NCI-H748 treated with DMSO at 0.1 percent for 48 hours (cell line): ENCODE measurements at regions not wholly inside any gene's neighbourhood (a gene's known extent, or its start where the extent isn't known, plus 50 kb on each side); places are given as distances from the start of the nearest gene placed in this dataset.
"Not testable (repeated sequence)": the region's sequence is repeated elsewhere in the genome, so short reads cannot be mapped to it uniquely, and the experiment has no call there.

Experiments used
- DNase-seq: peaks from one replicate; lab custom pipeline; 2025; lab: John Stamatoyannopoulos, UW

DNA sequence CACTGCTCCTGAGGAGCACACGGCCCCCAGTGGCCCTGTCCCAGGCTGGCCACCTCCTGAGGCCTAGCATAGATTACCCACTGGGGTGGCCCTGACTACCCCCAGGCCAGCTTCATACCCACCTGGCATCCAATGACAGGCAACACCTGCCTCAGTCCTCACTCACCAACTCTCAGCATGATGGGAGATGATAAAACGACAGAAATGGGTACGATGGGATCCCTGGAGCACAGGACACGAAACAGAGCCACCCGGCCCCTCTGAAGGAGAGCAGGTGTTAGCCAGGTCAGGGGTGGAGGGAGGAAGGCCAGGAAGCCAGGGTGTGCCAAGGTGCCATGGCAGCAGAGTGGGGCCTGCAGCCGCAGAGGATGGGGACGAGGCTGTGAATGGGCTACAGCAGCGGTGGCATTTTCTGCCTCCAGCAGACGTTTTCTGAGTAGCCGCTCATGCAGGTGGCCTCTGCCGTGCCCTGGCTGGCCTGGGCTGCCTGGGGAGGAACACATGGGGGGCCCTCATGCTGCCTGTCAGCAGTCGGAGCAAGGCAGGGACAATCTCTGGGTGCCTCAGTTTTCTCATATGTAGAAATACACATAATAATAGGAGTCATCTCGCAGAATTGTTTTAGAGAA, 50.2 kb upstream of the FGF3 start:
- DNase-seq: no peak

DNA sequence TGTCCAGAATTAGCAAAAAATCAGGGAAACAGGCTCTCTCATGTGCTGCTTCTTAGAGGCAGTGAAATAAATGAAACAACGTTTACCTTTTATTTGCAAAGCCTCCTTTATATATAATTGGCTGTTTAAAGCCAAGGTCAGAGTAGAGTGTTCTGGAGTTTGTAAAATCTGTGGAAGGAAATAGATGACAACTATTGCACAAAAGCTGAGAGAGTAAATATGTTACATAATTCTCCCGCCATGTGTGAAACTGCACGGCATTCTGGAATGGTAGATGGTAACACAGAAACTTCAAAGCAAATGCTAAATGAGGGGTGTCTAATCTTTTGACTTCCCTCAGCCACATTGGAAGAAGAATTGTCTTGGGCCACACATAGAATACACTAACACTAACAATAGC, 51.5 kb upstream of the FGF3 start:
- DNase-seq: no peak

DNA sequence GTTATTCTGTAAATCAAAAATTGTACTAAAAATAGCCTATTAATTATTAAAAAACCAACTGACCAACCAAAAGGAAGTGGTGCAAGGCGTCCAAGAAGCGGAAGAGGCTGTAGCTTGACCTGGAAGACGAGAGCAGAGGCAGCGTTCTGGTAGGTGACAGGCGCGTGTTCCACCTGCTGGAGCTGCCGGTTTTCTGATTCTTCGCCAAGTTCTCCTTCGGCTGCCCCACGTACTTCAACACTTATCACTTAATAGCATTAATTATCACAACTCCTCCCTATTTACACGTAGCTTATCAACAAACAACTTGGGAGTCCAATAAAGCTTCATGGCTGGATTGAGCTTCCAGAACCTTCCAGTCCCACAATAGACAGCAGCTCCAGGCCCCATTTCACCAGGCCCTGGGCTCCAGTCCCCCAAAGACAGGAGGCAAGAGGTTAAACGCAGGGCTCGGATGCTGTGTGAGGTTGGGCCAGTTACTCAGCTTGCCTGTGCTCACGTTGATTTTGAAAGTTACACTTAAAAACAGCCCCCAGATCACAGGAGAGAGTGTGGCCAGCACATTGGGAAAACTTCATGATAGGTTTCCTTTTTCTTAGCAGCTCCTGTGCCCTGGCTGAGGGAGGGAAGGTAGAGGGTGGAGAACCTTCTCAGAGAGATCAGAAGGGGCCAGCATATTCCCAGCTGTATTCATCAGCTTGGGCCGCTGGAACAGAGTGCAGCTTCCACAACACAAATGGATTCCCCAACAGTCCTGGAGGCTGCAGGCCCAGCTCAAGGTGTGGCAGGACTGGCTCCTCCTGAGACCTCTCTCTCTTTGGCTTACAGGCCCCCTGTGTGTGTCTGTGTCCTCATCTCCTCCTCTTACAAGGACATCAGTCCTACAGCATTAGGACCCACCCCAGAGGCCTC, 54.2 kb upstream of the FGF3 start:
- no peak for DNase-seq

DNA sequence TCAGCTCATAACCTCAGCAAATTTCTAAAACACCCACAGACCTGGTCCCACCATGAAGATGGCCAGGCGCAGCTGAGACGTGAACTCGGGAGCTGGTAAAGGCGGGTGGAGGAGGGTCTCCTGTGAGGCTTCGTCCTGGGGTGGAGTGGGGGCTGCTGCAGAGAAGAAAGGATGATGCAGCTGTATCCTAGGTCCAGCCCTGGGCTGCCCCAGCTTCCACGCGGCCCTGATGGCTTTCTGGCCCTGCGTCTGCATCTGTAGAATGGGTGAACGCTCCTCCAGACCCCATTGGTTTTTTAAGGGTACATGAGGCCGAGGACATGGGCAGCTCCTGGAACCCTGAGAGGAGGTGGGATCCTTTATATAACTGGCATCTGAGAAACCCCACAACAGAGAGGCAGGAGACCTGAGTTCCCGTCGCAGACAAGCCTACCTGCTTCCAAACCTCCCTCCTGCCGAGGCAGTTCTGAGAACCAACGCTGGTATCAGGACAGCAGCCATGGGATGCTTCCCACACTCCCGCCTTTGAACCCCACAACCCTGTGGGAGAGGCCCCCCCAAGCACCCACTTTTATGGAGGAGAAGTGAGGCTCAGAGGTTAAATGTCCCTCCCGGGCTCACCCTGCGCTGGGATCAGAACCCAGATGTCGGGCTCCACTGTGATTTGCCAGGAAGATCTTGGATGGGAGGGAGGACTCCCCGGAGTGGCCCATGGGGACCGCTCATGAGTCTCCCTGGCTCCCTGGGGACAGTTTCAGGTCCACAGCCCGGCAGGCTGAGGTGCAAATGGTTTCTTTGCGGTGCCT, 55.2 kb upstream of the FGF3 start:
- no peak for DNase-seq

DNA sequence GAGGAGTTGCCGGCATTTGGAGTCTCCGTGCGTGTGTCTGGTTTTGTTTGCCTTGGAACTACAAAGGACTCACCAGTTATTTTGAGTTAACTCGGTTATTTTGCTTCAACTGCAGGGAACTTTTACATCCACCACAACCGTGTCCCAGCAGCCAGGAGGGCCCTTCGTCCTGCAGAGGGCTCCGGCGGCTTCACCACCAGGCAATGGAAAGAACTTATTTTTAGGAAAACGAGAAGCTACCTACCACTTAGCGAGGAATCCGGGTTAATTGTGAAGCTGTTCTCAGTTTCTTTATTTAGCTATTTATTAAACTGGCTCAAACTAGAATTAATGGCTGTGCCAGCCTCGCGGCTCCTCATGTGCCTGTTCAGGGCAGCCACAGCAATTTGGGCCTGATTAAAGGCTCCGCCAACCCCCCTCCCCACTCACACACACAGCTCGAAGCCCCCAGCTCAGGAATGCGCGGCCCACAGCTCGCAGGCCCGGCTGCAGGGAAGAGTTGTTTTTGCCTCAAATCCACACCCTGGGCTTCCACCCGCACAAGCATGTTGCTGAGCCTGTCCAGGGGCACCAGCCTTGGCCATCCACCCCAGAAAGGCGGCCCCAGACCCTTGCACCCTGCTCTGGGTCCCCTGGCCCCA, 55.9 kb upstream of the FGF3 start:
- DNase-seq: no peak

DNA sequence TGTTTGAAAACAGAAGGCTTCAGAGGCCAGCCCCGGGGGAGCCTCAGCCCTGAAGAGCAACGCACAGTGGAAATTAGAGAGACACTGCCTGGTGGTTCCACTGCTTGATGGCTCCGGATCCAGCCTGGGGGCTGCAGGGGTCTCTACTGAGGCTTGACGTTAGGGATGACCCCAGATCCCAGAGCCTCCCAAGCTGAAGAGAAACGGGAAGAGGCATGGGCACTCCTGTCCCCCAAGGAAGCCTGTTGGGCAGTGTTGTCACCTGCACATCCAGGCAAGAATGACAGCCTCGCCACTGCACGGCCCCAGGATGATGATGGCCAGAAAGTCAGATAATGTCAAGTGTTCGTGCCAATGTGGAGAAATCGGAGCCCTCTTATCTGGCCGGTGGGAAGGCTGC, 56.8 kb upstream of the FGF3 start:
- DNase-seq: no peak

DNA sequence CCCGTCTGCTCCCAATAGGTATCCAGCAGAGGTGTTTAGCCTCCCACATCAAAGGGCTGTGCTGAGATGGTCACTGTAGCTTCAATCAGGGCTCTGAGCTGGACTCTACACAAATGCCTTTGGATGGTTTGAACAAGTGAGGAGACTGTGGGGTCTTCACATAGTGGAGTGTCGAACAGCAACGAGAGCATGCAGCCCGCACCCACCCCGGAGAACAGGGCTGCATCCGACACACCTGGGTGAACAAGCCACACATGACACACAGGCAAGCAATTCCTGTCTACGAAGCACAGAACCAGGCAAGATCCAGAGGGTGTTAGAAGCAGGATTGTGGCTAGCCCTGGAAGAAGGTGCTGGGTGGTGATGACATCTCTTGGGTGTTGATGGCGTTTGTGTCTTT, 58.0 kb upstream of the FGF3 start:
- no peak for DNase-seq

DNA sequence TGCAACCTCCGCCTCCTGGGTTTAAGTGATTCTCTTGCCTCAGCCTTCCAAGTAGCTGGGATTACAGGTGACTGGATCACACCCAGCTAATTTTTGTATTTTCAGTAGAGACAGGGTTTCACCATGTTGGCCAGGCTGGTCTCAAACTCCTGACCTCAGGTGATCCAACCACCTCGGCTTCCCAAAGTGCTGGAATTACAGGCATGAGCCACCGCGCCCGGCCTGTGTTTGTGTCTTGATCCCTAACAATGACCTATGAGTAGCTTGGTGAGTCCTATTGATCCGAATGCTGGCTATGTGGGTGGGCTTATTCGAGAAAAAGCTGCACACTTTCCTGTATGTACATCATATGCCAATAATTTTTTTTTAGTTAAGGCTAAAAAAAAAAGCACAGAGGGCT, 58.5 kb upstream of the FGF3 start:
- not testable (repeated sequence) for DNase-seq

DNA sequence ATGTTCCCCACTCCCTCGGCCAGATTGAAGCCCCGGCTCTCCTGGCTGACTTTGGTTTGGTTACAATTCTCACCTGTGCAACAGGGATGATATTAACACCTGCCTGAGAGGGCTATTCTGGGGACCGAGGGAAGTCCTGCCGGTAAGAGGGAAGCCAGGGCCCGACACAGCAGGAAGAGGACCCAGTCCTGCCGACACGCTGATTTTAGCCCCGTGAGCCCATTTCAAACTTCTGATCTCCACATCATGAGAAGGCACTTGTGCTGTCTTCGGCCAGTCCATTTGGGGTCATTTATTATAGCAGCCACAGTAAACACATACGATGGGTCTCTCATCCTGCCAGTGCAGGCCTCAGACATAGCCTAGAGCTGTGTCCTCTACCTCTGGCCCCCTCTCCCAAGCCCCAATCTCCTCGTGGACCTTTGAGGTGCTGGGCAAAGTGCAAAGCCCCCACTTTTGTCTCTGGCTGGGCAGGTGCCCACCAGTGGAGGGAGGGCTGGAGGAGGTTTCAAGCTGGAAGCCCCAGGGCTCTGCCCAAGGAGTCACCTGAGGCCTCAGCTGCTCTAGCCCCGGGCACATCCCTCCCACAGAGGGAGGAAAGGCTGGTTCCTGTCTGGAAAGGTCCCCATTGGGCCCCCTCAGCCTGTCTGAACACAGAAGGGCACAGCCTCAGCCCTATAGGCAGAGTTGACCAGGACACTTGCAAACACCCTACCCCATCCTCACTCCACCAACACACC, 59.1 kb upstream of the FGF3 start:
- no peak for DNase-seq

DNA sequence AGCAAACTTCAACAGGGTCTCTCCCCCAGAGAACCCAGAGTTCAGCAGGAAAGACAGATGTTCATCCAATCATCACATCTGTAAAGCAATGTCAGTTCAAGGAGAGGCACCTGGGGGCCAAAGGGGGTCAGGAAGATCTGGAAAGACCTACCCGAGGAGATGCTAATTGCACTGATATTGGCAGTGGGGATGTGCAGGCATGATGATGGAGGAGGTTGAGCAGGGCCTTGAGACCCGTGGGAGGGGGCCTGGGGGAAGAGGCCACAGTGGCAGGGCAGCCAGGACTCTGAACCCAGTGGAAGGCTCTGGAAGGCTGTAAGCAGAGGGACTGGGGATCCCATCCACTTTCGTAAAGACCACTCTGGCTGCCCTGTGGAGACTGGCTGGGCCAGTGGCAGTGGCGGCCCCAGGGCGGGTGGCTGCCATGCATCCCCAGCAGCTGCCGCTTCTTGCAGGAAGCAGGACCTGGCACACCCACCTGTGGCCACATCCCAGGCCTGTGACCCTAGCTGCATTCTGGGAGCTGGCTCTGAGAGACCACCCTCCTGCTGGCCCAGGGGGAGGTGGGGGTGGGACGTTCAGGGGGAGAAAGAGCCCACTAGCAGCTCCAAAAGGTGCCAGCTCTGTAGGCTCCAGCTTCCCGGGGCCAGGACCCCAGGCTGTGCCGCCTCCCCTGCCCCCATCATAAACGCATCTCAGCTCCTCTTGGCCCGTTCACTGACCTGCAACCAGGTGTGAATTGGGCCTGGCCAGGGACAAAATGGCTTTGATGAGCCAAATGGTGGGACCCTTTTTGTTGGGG, 59.9 kb upstream of the FGF3 start:
- DNase-seq: no peak

DNA sequence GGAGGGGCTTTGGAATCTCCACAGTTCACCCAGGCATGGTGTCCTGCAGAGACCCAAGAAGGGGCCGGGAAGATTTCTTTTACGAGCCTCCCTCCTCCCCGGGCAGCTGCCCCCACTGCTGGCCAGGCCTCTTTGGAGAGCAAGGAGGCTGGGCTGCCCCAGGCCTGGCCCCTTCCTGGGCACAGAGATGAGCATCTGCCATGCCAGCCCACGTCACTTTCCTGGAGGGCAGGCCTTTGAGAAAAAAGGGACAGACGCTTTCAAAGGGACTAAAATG, 60.5 kb upstream of the FGF3 start:
- no peak for DNase-seq

DNA sequence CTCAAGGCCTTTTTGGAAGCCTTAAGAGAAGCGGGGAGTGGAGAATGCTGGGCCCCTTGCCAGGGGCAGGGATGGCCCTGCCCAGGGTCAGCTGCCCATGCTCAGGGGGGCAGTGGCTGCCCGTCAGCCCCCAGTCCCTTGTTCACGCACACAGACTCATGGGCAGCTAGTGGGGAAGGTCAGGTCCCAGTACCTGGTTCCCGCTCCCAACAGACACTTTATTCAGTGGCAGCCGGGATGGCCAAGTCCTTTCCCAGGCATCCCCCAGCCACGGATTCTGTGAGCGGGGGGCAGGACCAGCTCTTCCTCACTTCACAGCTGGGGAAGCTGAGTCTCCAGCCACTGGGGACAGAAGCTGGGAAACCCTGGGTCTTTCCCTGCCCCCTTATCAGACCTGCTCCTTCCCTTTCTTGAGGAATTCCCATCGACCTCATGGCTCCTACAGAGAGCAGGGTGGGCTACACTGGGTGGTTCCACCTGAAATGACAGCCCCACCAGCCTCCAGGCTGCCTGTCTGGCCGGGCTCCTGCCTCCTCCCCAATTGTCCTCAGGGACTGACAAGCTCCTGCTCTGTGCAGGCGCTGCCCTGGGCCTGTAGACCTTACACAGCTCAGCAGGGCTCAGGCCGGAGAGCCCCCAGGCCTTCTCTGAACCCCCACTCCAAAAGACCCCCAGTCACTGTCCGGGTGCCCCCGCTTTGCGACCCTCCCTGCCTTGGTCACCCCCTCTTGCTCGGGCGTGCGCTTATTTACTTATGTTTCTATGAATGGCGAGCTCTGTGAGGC, 61.0 kb upstream of the FGF3 start:
- no peak for DNase-seq

DNA sequence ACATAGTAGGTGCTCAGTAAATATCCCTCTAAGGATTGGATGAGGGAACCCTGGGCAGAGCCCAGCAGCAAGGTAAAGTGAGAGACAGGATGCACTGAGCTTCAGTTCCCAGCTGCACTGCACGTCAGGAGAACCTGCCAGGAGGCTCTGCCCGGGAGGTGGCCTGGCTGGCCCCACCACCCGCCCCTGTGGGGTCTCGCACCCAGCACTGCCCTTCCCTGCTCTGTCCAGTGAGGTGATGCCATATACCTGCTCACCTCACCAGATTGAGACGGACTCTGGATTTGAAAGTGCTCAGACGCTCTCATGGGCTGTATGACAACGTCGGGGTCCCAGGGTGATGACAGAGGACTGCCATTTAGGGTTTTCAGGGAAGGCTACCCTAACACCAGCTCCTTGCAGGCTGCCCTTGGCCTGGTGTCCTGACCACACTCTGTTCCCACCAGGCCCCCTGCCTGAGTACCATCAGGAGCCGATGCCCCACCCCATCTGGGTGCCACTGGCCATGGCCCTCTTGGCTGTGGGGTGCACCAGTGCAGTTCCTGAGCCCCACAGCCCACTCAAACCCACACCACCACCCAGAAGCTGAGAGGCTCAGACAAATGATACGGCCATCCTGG, 61.7 kb upstream of the FGF3 start:
- no peak for DNase-seq

DNA sequence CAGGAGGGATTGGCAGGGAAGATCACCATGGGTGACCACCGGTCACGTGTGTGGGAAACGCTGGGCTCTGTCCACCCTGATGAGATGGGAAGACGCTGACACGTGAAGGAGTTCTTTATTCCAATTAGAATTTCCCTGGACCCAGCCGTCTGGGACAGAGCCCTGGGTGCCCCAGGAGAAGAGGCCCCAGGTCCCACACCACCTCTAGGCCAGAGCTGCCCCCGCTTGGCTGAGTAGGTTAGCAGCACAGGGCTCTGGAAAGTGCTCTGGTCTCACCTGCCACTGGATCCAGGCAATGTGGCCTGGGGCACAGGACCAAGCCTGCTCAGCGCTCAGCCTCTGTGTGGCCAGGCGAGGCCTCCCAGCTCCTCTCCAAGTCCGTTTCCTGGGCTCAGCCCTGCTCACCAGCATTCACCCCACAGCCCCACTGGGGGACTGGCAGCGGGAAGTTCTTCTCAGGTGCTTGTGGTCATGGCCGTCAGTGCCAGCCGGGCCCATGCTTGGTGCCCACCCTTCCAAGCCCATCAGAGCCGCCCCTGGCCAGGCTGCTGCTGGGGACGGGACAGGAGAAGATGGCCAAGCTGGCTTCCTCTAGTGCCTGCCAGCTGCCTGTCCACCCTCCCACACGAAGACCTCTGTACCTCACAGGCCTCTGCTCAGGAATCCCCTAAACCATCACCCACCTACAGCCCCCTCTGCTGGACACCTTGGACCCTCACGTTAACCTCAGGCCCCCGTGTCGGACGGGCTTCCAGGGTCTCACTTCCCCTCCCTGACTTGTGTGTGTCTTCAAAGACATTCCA, 62.5 kb upstream of the FGF3 start:
- no peak for DNase-seq

DNA sequence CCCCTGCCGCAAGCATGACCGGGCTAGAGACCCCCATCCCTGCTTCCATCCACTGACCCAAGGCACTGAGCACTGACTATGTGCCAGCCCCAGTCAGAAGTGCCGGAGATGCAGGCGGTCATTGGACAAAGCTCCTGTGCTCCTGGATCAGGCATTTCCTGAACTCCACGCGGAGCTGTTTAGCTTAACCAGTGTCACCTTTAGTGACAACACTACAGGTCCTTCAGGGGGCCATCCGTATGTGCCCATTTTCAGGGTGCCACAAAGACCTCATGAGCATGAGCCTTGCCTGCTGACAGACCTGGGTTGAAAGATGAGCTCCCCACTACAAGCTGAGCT, 63.0 kb upstream of the FGF3 start:
- DNase-seq: no peak

DNA sequence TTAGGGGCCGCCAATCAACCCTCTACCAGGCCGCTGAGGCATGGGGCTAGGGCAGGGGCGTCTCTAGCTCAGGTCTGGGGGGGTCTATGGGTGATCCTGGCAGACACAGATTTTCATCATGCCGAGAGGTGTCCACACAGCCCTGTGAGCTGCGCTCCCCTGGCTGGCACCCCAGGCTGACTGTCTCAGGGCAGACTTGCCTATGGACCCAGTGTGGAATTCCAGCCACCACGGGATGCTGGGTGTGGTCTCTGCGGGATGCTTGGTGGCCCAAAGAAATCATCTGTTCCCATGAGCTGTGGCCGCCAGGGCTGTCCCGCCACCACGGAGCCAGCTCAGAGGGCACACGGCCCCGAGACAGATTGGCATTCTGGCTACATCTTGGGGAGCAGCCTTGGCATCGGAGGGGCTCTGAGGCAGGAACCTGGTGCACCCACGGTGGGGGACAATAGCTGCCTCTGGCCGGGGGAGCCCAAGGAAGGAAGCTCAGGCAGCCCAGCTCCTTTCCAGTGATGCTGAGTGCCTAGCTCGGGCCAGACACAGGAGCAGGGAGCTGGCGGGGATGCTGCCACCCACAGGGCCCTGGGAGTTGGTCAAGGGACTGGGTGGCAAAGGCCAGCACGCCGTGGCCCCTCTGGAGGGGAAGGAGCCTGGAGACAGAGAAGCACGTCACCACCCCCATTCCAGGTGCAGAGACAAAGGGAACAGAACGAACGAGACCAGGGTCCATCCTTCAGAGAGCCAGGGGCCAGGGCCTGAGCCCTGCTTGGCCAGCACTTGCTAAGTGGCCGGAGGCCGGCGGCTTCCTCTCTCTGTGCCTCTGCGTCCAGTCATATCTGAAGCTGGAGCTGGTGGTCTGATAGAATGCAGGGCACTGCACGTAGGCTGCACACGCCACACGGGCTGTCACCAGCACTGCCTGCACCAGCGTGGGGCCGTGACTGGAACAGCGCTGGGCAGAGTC, 64.4 kb upstream of the FGF3 start:
- DNase-seq: no peak

DNA sequence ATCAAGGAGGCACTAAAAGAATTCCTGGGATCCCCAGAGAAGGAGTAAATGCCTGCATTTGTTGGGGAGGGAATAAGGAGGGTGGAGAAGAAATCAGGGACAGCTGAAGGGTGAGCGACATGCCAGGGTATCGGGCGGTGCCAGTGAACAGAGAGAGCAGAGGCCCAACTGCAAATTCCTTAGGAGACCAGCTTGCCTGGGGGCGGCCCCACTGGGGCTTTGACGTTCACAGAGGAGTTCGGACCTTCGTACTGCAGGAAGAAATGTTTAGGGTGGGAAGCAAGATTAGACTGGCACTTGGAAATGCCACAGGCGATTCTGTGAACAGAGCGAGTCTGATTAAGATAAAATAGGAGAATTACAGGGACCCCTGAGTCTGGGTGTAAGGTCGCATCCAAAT, 65.1 kb upstream of the FGF3 start:
- DNase-seq: no peak

DNA sequence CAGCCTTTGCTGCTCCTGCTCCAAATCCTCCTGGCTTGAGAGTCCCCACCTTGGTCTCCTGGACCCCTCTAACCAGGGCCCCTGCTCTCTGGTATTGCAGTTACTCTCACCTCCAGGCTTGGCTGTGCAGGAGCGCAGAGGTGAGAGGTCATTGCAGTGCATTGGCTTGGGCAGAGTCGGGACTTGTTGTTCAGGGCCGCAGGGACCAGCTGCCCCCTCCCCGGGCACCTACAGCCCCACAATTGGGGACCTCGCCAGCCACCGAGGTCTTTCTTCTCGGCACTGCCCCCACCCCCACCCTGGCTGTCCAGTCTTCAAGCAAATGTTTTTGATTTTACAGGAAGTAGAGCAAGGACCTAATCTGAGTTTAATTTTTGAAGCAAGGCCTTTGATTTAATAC, 65.5 kb upstream of the FGF3 start:
- no peak for DNase-seq
